Brain microvascular endothelial cell (primary cell): ENCODE measurements at regions not wholly inside any gene's neighbourhood (a gene's known extent, or its start where the extent isn't known, plus 50 kb on each side); places are given as distances from the start of the nearest gene placed in this dataset.

Experiments
- DNase-seq: peaks from one replicate; pipeline ENCODE4 v3.0.0-alpha.2; 2020
- H3K27ac ChIP-seq: fragments of 250-450 bp; sonication (Bioruptor Pico); 2 replicates; pipeline ENCODE4 v1.5.1; 2020; ENCODE audit warnings: mild to moderate bottlenecking, moderate library complexity
- H3K27me3 ChIP-seq: fragments of 250-450 bp; sonication (Bioruptor Pico); replicated peaks from 2 replicates; pipeline ENCODE4 v1.5.1; 2020; ENCODE audit warnings: mild to moderate bottlenecking
- H3K36me3 ChIP-seq: fragments of 250-450 bp; sonication (Bioruptor Pico); replicated peaks from 2 replicates; pipeline ENCODE4 v1.5.1; 2020; ENCODE audit warnings: mild to moderate bottlenecking
- H3K4me3 ChIP-seq: 2 replicates; pipeline ENCODE4 v1.5.1; 2011; ENCODE audit warnings: low read depth, mild to moderate bottlenecking, control low read depth, low read length, moderate library complexity
- in situ Hi-C: cut with HindIII; loops from 2 replicates; pipeline ENCODE4 v1.10.0; 2017; ENCODE audit warnings: low sequenced_read_pairs, low pct_ligation_motif_present
- TF ChIP-seq, protein P1 (sequence below): IDR thresholded peaks from 2 replicates; pipeline ENCODE4 v1.5.1; 2011; ENCODE audit warnings: low read depth, mild to moderate bottlenecking, moderate library complexity, low read length, control low read depth, inconsistent platforms; ENCODE audit errors: missing control alignments

GRCh38 chr4:14076776-14077175, 449.3 kb upstream of the BOD1L1 start:
- DNase-seq = no peak
- TF ChIP-seq, protein P1, sequence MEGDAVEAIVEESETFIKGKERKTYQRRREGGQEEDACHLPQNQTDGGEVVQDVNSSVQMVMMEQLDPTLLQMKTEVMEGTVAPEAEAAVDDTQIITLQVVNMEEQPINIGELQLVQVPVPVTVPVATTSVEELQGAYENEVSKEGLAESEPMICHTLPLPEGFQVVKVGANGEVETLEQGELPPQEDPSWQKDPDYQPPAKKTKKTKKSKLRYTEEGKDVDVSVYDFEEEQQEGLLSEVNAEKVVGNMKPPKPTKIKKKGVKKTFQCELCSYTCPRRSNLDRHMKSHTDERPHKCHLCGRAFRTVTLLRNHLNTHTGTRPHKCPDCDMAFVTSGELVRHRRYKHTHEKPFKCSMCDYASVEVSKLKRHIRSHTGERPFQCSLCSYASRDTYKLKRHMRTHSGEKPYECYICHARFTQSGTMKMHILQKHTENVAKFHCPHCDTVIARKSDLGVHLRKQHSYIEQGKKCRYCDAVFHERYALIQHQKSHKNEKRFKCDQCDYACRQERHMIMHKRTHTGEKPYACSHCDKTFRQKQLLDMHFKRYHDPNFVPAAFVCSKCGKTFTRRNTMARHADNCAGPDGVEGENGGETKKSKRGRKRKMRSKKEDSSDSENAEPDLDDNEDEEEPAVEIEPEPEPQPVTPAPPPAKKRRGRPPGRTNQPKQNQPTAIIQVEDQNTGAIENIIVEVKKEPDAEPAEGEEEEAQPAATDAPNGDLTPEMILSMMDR = no peak
- Histone ChIP-seq H3K4me3 (no peak overlapping the region), H3K27me3 (no peaks in the 10 kb centered on the region), H3K27ac (no peak overlapping the region), H3K36me3 (no peaks in the 10 kb centered on the region)
- in situ Hi-C loops = no loop called here

DNA sequence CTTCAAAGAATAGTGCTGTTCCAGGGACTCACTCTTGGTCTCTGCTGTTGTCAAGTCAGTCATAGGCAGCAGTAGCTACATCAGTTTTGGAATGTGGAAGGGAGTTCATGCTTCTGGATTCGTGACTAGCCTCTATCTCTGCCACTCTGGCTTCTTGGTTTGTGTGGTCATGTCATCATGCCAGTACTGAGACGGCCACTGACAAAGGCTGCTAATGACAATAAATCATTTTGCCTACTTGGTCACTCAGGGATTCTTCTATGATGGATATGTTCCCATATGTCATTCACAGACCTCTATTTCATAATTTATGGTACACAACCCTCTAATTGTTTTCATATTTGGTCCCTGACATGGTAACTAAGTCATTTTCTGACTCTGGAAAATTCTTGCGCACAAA, 450.8 kb upstream of the BOD1L1 start:
- TF ChIP-seq, protein P1 = no peak
- in situ Hi-C loops = no loop called here
- no peaks in the 10 kb centered on the region for H3K27me3 ChIP-seq
- DNase-seq = no peak
- H3K4me3 ChIP-seq = no peak overlapping the region
- H3K36me3 ChIP-seq = no peaks in the 10 kb centered on the region
- no peak overlapping the region for H3K27ac ChIP-seq

DNA sequence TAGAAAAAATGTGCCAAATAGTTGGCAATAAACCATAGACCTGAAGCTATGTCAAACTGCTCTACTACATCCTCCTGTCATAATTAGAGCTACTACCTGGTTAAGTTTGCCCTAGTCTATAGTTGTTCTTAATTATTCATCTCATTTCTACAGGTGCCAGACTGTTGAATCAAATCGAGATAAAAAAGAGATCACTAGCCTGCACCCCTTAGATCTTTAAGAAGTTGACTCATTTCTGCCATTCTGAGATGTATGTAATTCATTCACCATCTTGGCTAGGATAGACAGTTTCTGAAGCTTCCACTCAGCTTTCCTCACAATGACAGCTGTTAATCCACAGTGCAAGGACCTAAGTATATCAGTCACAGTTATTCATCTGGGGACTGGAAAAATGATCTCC, 452.1 kb upstream of the BOD1L1 start:
- H3K36me3 ChIP-seq = no peaks in the 10 kb centered on the region
- no peak overlapping the region for H3K4me3 ChIP-seq
- H3K27ac ChIP-seq = no peak overlapping the region
- H3K27me3 ChIP-seq = no peaks in the 10 kb centered on the region
- in situ Hi-C loops = no loop called here
- TF ChIP-seq, protein P1 = no peak
- no peak for DNase-seq

GRCh38 chr4:14083150-14083549, 455.6 kb upstream of the BOD1L1 start:
- in situ Hi-C loops = no loop called here
- TF ChIP-seq, protein P1 = no peak
- H3K36me3 ChIP-seq = no peaks in the 10 kb centered on the region
- H3K27me3 ChIP-seq = no peaks in the 10 kb centered on the region
- no peak overlapping the region for H3K27ac ChIP-seq
- H3K4me3 ChIP-seq = no peak overlapping the region
- no peak for DNase-seq

DNA sequence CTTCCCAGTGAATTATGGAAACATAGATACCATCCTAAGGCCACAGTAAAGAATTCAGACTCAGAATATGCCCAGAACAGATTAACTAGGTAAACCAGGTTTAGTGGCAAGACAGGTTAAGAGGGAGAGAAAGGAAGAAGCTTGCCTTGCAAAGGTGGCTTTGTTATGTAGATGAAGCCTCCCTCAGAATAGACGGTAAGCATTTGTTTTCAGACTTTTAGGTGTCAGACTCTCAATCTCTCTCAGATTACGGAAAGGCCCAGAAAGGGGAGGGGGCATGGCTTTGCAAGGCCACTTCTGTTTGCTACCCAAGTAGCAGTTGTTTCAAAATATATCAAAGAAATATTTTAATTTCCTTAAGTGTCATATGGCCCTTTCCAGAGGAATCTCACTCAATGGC, 457.1 kb upstream of the BOD1L1 start:
- no peak overlapping the region for H3K27ac ChIP-seq
- H3K27me3 ChIP-seq = no peaks in the 10 kb centered on the region
- in situ Hi-C loops = no loop called here
- H3K36me3 ChIP-seq = no peaks in the 10 kb centered on the region
- no peak for DNase-seq
- TF ChIP-seq, protein P1 = no peak
- H3K4me3 ChIP-seq = no peak overlapping the region

- Histone ChIP-seq H3K4me3 (no peak overlapping the region), H3K27me3 (no peaks in the 10 kb centered on the region), H3K27ac (no peak overlapping the region), H3K36me3 (no peaks in the 10 kb centered on the region)
- in situ Hi-C loops = no loop called here
- TF ChIP-seq, protein P1 = no peak
- DNase-seq = no peak
Observed at GRCh38 chr4:14087459-14087858, 459.9 kb upstream of the BOD1L1 start.
